Uterus (tissue), 3 donors: ENCODE measurements at regions not wholly inside any gene's neighbourhood (a gene's known extent, or its start where the extent isn't known, plus 50 kb on each side); places are given as distances from the start of the nearest gene placed in this dataset.

ENCODE experiments used
- DNase-seq, 2 donors: peaks; one replicate each; pipeline ENCODE4 v3.0.0-alpha.2; 2019 to 2020
- H3K27ac ChIP-seq, 2 donors: fragments of 200-600 bp; sonication (generic); 1 replicate in 1 of 2; 2 replicates in 1 of 2; pipeline ENCODE4 v1.5.1; 2016 to 2018
- H3K27me3 ChIP-seq, 2 donors: fragments of 200-600 bp; sonication (generic); one replicate each; pipeline ENCODE4 v1.5.1; 2018 to 2019; ENCODE audit warnings: control low read depth in 1 of 2
- H3K36me3 ChIP-seq, 2 donors: fragments of 200-600 bp; sonication (generic); one replicate each; pipeline ENCODE4 v1.5.1; 2019; ENCODE audit warnings: control low read depth in 1 of 2
- H3K4me1 ChIP-seq, 2 donors: fragments of 200-600 bp; sonication (generic); one replicate each; pipeline ENCODE4 v1.5.1; 2018 to 2019; ENCODE audit warnings: control low read depth in 1 of 2
- H3K4me3 ChIP-seq, 2 donors: fragments of 200-600 bp; sonication (generic); 1 replicate in 1 of 2; 2 replicates in 1 of 2; pipeline ENCODE4 v1.5.1; 2018 to 2019; ENCODE audit warnings: mild to moderate bottlenecking in 1 of 2
- H3K9me3 ChIP-seq, 2 donors: fragments of 200-600 bp; sonication (generic); one replicate each; pipeline ENCODE4 v1.5.1; 2019; ENCODE audit warnings: control low read depth in 1 of 2
- CTCF ChIP-seq, 4 experiments: fragments of 200-600 bp in 2 of 4; fragments of 450-650 bp in 2 of 4; sonication (generic) in 2 of 4; IDR thresholded peaks; one replicate each; pipeline ENCODE4 v1.5.1; 2016 to 2019; ENCODE audit warnings: antibody characterized with exemption in 4 of 4, mild to moderate bottlenecking in 2 of 4, moderate library complexity in 1 of 4
- POLR2A ChIP-seq, 2 donors: fragments of 450-650 bp; IDR thresholded peaks; one replicate each; pipeline ENCODE4 v1.6.1; 2016; ENCODE audit warnings: antibody characterized with exemption in 2 of 2, mild to moderate bottlenecking in 1 of 2, moderate library complexity in 1 of 2
- intact Hi-C: fragments of 100-400 bp; cut with DNase I; formaldehyde crosslinking; loops from one replicate; pipeline ENCODE4 v1.15.1; 2023; ENCODE audit warnings: low total_unique reads
- donor health status: DM: yes; HTN: yes; CAD: no.

- Histone ChIP-seq H3K27ac (no peak overlapping the region), H3K4me3 (no peak overlapping the region), H3K4me1 (no peaks in the 10 kb centered on the region), H3K36me3 (no peaks in the 10 kb centered on the region), H3K27me3 (no peaks in the 10 kb centered on the region), H3K9me3 (no peaks in the 10 kb centered on the region)
- no peak for DNase-seq
- no peak for TF ChIP-seq POLR2A (IDR thresholded peaks at IDR 0.05)
- no peak for TF ChIP-seq CTCF (IDR thresholded peaks at IDR 0.05)
- intact Hi-C loops = no loop called here
Measured at GRCh38 chr12:60173224-60174170, 577.7 kb downstream of the SLC16A7 start.

GRCh38 chr12:60174476-60174875, 578.6 kb downstream of the SLC16A7 start:
- H3K27me3 ChIP-seq = no peaks in the 10 kb centered on the region
- TF ChIP-seq POLR2A (IDR thresholded peaks at IDR 0.05) (no peak), CTCF (IDR thresholded peaks at IDR 0.05) (no peak)
- no peaks in the 10 kb centered on the region for H3K4me1 ChIP-seq
- no peak overlapping the region for H3K4me3 ChIP-seq
- no peaks in the 10 kb centered on the region for H3K9me3 ChIP-seq
- H3K36me3 ChIP-seq = no peaks in the 10 kb centered on the region
- DNase-seq = no peak
- intact Hi-C loops = no loop called here
- H3K27ac ChIP-seq = no peak overlapping the region

GRCh38 chr12:60174941-60175340, 579.1 kb downstream of the SLC16A7 start:
- no peak for DNase-seq
- TF ChIP-seq POLR2A (IDR thresholded peaks at IDR 0.05) = no peak
- TF ChIP-seq CTCF (IDR thresholded peaks at IDR 0.05) = no peak

GRCh38 chr12:60176891-60177290, 581.1 kb downstream of the SLC16A7 start:
- intact Hi-C loops = no loop called here
- DNase-seq = no peak
- no peaks in the 10 kb centered on the region for H3K4me1 ChIP-seq
- H3K9me3 ChIP-seq = no peaks in the 10 kb centered on the region
- TF ChIP-seq POLR2A (IDR thresholded peaks at IDR 0.05) (no peak), CTCF (IDR thresholded peaks at IDR 0.05) (no peak)
- H3K36me3 ChIP-seq = no peaks in the 10 kb centered on the region
- H3K27ac ChIP-seq = no peak overlapping the region
- no peaks in the 10 kb centered on the region for H3K27me3 ChIP-seq
- no peak overlapping the region for H3K4me3 ChIP-seq

More at GRCh38 chr12:60174941-60175340, 579.1 kb downstream of the SLC16A7 start:
- no peaks in the 10 kb centered on the region for H3K4me1 ChIP-seq
- H3K4me3 ChIP-seq = no peak overlapping the region
- H3K36me3 ChIP-seq = no peaks in the 10 kb centered on the region
- intact Hi-C loops = no loop called here
- H3K27ac ChIP-seq = no peak overlapping the region
- H3K9me3 ChIP-seq = no peaks in the 10 kb centered on the region
- no peaks in the 10 kb centered on the region for H3K27me3 ChIP-seq

- Histone ChIP-seq H3K9me3 (no peaks in the 10 kb centered on the region), H3K27ac (no peak overlapping the region), H3K4me3 (no peak overlapping the region), H3K27me3 (no peaks in the 10 kb centered on the region), H3K4me1 (no peaks in the 10 kb centered on the region), H3K36me3 (no peaks in the 10 kb centered on the region)
- no peak for DNase-seq
- intact Hi-C loops = no loop called here
- TF ChIP-seq CTCF (IDR thresholded peaks at IDR 0.05) = no peak
- TF ChIP-seq POLR2A (IDR thresholded peaks at IDR 0.05) = no peak
Measured at GRCh38 chr12:60180298-60180697, 584.5 kb downstream of the SLC16A7 start.
